HG03159 (cell line): ENCODE measurements at regions not wholly inside any gene's neighbourhood (a gene's known extent, or its start where the extent isn't known, plus 50 kb on each side); places are given as distances from the start of the nearest gene placed in this dataset.

Experiments
- ATAC-seq: cut with Tn5 transposase; IDR thresholded peaks from one replicate; pipeline ENCODE4 v1.9.1; 2021; ENCODE audit warnings: mild to moderate bottlenecking, moderate library complexity; ENCODE audit not compliant: unreplicated experiment

DNA sequence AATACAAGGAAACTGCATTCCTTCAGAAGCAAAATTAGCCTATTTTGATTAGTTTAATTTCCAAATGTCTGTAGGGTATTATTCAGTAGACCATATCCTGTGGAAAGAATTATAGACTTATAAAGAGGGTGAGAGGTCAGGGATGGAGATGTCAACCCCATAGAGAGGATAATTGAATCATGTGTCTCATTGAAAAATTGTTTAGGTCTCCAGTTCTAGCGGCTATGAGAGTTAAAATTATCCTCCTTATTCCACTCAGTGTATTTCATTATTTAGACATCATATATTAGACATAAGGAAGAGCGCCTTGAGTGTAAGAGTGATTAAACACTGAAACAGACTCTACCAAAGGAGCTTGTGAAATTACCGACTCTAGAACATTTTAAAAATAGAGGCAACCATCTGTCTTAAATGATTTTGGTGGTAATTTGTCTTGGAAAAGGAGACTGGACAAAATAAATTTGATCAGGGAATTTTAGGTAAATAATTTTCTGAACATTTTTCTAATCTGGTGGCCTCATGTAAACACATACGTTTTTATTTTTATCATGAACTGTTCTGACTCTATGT lies 654.4 kb upstream of the TENM3 start:
- no peak for ATAC-seq

DNA sequence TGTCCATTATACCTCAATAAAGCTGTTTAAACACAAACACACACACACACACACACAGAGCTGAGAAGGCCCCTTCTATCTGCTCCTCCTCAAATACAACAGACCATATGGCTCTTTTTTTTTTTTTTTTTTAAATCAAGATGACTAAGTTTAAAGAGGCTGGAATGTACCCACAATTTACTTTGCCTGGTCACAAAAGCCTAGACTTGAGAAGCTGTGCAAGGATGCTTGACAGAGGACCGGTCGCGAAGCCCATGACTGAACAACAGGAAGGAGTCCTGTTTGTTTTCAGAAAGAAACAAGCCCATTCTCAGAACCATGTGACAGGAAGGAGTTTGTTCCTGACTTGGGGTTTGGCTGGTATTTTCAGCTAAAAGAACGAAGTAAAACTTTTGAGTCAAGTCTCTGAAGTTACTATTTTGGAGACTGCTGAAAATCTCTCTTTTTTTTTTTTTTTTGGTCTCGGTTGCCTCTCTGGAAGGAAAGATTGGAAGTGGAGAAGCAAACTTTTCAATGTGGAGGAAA lies 650.9 kb upstream of the TENM3 start:
- no peak for ATAC-seq

DNA sequence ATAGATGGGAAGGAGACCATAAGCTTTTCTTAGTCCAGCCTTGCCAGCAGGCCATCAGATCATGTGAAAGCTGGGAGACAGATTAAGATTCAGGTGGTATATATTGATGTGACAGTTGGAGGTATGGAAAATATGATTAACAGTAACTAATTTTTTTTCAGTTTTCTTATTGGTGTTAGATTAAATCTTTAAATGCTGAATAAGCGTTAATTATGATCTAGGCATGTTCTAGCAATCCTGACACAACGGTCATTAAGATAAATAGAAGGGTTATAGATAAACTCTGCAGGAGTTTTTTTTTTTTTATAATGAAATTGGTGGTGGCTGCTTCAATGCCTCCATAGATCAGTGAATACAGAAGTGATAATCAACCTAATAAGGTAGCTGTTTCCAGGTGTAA lies 649.5 kb upstream of the TENM3 start:
- no peak for ATAC-seq

DNA sequence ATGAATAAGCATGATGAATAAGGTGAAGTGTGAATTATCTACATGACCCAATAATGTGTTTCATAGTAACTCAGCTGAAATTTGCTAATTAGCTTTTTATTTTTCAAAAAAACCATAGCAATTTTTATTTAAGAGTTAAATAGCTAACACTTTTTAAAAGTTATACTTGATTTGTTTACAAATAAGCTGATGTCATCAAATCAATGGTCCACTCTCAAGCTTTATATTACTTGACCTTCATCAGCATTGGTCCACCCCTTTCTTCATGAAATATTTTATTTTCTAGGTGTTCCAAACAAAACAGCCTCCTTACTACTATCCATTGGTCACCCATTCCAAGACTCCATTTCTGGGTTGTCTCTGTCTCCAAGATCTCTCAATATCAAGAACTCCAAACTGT lies 649.0 kb upstream of the TENM3 start:
- no peak for ATAC-seq

DNA sequence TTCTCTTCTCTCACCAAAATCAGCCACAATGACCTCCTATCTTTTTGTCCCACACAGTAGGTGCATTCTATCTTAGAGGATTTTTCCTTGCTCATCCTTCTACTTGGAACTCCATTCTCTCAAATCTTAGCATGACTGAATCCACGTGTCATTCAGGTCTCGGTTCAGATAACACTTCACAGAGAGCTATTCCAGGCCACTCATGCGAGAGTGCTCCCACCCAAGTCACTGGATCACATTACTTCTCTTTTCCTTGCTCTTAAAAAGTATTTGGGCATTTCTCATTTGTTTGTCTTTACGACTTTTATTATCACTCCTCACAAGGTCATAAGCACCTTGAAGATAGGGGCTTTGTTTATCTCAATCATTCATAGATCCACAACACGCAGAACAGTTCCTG lies 647.5 kb upstream of the TENM3 start:
- ATAC-seq = no peak

DNA sequence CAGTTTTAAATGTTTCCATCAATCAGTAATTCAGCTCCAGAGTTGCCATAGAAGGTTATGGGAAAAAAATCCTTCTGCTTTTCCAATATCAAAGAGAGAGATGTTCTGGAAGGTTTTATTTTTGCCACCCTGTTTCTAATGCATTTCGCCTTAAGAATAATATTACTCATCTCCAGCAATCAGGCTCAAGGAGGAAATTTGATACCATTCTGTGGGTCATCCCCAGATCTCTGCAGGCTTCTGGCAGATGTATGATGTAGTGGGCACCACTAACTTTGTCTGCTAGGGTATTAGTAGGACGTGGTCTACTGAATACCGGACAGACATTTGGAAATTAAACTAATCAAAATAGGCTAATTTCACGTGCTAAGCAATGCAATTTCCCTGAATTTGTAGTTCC lies 645.4 kb upstream of the TENM3 start:
- no peak for ATAC-seq

DNA sequence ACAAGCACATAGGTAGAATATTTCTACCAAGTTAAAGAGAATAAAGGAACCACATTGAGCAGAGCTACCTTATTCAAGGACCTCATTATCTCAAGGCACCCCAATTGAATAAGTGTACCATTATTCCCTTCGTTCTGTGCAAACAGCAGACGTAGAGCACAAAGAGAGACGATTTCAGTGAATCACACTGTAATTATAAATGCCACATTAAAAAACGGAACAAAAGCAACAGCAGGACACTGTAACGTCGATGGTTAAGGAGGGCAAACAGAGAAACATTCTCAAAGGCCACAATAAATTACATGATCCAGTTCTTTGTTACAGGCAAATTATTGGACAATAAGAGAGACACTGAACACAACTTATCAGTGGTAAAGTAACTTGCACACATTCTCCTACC lies 644.1 kb upstream of the TENM3 start:
- no peak for ATAC-seq

DNA sequence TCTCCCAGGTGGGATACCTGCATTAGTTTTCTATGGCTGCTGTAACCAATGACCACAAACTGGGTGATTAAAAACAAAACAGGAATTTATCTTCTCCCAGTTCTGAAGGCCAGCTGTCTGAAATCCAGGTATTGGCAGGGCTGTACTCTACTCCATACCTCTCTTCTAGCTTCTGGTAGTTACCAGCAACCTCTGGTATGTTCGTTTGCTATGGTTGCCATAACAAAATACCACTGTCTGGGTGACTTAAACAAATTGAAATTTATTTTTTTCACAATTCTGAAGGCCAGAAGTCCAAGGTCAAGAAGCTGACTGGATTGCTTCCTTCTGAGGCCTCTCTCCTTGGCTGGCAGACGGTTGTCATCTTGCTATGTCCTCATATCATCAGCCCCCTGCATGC lies 642.1 kb upstream of the TENM3 start:
- no peak for ATAC-seq

DNA sequence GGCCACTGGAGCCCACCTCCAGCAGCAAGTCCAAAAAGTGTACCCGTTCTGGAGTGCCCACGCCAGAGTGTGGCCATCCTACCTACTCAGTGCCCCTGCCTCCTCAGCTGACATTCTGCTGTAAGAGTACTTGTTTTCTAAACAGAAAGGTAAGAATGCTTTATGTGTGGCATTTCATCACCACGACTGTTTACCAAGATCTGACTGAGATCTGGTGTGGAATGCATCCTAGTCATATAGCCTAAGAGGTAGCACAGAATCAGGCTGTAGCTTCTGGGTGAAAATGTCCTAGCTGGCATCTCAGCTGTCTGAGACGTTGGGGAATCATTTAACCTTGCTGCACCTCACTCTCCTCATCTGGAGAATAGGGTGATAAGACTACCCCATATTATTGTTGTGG lies 638.7 kb upstream of the TENM3 start:
- no peak for ATAC-seq

DNA sequence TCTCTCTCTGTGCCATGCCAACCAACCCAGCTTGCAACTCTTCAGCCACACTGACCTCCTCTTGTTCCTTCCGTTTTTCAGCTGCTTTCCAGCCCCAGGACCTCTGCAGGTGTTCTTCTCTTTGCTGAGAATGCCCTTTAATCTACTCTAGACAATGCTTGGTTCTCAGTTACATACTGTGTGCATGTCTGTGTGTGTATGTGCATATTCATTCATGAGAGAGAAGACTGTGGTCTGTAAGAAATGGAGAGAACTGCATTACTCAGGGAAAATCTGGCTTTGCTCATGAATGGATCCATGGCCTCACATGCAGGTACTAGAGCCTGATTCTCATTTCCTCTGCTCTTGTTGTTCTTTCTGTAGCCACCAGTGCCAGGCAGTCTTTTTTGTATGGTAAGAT lies 636.9 kb upstream of the TENM3 start:
- ATAC-seq = no peak

DNA sequence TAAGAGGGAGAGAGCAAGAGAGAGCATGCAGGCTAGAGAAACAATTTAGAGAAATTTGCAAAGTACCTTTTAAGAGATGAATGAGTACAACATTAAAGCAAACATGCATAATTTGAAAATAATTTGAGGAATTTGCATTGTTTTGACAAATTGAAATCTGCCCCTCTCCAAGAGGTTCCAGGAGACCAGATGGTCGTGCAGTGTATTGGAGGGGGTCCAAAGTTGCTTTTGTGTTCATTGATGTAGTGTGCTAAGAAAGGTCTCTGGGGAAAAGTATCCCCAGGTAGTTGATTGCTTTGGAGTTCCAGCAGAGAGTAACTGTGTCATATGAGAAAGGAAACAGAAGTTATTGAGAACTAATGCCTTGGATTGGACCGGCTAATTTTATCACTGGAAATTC lies 635.0 kb upstream of the TENM3 start:
- no peak for ATAC-seq

DNA sequence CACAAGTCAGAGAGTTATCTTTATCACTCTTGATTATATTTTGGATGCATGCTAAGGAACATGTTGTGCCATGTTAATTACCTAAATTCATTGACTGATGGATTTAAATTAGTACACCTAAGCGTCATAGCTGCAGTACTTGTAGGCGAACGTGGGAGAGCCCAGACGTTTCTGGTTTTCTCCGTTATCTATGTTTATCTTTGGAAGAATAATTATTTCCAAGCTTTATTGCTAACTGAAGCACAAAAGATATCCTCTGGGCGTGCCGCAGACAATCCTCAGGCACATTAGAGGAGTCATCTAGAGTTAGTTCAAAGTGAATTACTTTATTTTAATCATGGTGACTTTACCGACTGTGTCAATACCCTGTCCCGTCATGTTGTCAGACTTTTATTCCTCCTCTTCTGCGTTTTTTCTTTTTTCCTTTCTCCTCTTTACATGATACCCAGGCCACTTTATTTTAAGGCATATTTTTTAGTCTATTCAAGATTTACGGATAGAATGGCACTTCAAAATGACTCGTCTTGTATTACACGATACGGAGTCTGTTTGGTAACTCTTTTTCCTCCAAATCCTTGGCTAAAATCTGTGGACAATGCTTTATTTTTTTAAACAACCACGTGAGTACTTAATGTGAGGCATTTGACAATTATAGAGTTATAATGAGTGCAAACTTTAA lies 632.0 kb upstream of the TENM3 start:
- no peak for ATAC-seq

DNA sequence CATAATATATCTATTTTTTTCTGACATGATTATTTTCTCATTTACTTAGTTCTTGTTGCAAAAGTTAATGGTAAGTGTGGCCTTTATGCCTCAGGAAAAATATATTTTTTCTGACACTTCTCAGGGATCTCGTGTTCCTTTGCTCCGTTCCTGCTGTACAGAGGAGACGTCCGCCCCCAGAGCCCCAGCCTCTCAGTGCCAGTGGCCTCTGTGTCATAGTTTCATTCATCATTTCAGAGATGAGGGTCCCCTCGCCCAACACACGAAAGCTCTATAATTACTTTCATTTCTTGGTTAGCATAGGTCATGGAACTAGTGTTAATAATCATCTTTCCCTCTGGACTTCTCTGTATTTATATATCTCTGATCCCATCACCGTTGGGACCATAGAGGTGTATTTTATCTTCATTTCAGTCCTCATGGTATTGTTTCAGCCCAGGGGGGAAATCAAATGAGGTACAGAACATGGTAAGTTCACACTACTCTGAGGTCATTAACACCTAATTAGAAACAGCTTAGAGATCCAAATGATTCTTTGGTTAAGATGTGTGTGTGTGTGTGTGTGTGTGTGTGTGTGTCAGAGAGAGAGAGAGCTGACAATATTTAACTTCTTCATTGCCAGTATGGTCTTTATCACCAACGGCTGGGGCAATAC lies 631.1 kb upstream of the TENM3 start:
- no peak for ATAC-seq

DNA sequence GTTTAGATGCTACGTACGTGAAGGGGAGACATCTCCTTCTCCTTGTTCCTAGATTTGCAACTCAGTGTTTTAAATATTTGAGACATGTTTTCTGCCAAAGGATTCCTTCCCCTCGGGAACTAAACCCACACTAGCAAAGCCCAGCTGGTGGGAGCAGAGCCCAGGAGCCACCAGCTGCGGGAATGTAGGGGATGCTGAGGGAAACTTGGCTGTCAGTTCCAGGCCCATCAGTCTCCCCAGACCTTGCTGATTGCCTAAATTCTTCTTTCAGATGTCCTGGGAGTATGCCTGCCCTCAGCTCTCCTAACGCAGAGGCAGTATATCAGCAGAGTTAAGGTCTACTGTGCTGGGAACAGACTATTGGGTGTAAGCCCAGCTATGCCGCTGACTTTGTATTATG lies 630.0 kb upstream of the TENM3 start:
- no peak for ATAC-seq

DNA sequence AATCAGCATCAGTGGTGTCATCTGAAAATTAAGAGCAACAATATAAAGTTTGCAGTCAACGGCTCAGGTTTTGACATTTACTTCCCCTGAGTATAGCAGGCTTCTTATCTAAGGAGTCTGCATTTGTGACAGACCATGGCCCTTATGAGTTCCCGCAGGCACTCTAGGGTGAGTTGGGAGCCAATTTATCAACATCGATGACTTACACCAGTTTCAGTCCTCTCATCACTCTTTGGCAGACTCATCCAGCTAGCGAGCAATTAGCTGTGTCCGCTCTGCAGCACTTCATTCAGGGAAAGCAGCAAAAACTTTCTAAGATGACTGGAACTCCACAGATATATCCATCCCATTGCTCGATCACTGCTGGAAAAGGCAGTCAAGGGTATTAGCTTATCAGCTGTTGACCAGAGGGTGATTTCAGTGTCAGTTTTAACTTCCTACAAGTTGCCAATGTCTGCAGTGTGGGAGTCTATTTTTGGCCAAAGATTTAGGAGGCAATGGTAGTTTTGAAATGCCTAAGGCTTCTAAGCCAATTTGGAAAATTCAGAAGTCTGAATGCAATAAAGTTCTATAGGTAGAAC lies 625.1 kb upstream of the TENM3 start:
- no peak for ATAC-seq

DNA sequence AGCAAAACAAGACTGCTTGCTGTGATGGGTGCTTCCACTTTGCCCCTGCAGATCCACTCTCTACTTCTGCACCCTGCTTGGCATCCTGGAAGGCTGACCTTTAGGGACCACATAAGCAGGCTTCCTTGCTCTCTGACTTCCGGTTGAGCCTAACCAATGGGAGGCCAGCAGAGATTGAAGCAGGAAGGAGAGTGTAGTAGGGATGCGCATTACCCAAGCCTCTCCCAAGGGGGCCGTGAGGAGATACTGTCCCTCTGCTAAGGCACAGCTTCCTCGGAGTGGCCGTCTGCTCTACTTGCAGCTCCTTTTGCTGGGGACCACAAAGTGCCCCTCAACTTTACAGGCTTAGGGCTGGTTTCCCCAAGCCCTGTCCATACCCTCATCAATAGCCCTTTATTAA lies 624.3 kb upstream of the TENM3 start:
- ATAC-seq = no peak

DNA sequence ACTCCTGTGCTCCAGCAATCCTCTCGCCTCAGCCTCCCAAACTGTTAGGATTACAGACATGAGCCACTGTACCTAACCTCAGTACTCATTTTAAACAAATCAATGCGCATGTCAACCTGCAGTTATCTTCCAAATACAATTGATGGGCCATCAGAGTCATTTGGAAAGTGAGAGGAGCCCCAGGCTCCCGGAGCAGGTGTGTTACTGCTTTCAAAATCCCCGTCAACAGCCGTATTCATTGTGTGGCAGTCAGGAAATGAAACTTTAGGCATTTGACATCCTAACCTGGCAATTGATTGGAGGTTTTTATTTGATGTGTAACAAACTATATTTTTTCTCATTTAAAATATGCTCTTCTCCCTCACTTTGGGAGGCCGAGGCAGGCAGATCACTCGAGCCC lies 623.6 kb upstream of the TENM3 start:
- ATAC-seq = no peak

DNA sequence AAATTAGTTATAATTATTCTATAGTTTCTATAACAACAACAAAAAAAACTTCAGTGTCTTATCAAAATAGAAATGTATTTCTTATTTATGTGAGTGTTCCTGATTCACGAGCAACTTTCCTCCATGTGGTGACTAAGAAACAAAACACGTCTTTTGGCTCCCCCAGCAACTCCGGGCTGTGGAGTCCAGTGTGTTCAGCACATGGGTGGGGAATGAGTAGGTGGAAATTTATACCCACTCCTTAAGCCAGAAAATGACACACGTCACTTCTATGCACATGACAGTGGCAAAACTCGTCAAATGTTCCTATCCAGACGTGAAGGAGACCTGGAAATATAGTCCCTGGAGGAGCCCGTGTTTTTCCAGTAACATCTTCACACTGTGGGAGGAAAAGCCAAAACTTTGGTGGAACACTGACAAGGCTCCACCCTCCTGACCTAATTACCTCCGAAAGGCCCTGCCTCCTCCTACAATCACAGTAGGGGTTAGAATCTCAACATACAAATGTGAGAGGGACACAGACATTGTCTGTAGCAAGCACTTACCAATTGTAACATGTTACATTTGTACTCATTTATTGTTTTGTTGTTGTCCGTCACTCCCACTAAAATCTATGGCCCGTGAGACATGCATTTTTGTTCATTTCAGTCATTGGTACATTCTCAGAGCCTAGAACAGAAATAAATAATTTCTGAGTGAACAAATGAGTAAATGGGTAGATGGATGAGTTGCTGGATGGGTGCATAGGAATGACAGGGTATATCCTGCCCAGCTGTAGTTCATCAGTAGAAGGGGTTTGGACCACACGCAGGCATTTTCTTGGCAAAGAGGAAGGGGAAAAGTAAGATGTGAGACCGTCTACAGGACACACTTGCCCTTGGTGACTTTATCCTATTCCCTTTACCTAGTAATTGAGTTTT lies 605.8 kb upstream of the TENM3 start:
- no peak for ATAC-seq

DNA sequence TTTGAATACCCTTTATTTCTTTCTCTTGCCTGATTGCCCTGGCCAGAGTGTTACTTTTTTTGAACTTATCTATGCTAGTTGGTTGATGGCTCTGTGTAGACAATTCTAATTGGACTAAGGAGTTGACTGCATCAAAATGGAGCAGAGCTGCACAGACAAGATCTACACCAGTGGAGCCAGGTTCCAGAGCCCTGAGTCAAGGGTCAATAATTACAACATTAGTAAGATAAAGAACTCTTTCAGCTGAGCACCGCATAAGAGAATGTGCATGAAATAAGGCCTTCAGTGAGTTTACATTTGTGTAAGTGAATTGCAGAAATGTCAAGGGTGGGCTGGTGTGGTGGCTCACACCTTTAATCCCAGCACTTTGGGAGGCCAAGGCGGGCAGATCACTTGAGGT lies 599.7 kb upstream of the TENM3 start:
- ATAC-seq = no peak

DNA sequence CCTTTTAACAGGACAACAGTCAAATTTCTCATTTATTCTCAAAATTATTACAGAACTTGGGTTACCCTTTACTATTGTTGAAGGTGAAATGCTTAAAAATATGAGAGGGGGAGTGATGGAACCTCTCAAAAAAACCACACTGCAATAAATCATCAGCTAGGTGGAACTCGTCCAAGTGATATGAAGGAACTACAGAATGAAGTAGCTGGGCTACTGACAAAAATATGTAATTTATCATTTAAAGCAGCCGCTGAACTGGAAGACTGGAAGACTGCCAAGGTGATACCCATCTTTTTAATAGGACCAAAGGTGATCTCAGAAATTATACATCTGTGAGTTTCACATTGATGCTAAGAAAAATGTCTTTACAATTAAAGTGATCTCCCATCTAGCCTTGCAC lies 597.7 kb upstream of the TENM3 start:
- ATAC-seq = no peak

DNA sequence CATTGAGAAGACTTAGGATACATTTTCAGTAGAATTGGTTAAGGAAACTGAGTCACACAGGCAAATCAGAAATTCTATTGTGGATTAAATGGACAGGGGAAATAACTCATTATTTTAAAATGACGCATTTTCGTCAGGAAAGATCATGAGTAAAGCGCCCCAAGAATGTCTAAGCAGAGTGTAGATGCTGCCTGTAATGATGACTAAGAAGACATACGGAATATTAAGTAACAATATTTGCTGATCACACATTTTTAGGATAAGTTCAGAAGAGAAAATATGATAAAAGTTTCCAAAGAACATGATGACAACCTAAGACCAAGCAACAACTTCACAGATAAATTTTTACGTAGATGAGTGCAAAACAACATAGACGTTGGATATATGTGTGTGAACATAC lies 596.3 kb upstream of the TENM3 start:
- ATAC-seq = no peak
